IMR-90 (cell line): ENCODE measurements at regions not wholly inside any gene's neighbourhood (a gene's known extent, or its start where the extent isn't known, plus 50 kb on each side); places are given as distances from the start of the nearest gene placed in this dataset.

Experiments used
- ATAC-seq: fragments of 200-7000 bp; cut with Tn5 transposase; 2 replicates; pipeline ENCODE4 v1.9.1; 2020; ENCODE audit warnings: low read depth, mild to moderate bottlenecking, moderate library complexity
- BruUV-seq: library from RNA; stranded (reverse); fragments of 400-500 nt; replicated peaks from 2 replicates; lab custom pipeline; 2021; lab: Mats Ljungman, UMichigan
- CTCF ChIA-PET: fragments of 300-600 bp; formaldehyde crosslinking; extraction: SDS; loops from one replicate; lab custom pipeline; 2021; ENCODE audit warnings: antibody characterized with exemption; lab: Yijun Ruan, JAX
- POLR2A ChIA-PET: fragments of 300-600 bp; sonication (Branson Sonifier 250); formaldehyde crosslinking; loops from one replicate; lab custom pipeline; 2022; ENCODE audit warnings: antibody characterized with exemption; ENCODE audit not compliant: unreplicated experiment; lab: Charles Lee
- DNase-seq: peaks from one replicate; pipeline ENCODE4 v3.0.0; 2013
- H2AFZ ChIP-seq: replicated peaks from 2 replicates; pipeline ENCODE3; 2013; ENCODE audit warnings: low read length, mild to moderate bottlenecking; ENCODE audit not compliant: poor library complexity
- H2AK5ac ChIP-seq: 2 replicates; pipeline ENCODE4 v1.6.1; 2013; ENCODE audit warnings: low read depth, low read length, inconsistent platforms
- H2AK9ac ChIP-seq: replicated peaks from 2 replicates; pipeline ENCODE3; 2013; ENCODE audit warnings: mild to moderate bottlenecking, low read depth, low read length, moderate library complexity; ENCODE audit not compliant: poor library complexity
- H2BK120ac ChIP-seq: 2 replicates; pipeline ENCODE4 v1.6.1; 2013; ENCODE audit warnings: low read depth, low read length, inconsistent platforms
- H2BK15ac ChIP-seq: 3 replicates; pipeline ENCODE4 v1.6.1; 2013; ENCODE audit warnings: low read depth, low read length, inconsistent platforms
- H2BK20ac ChIP-seq: 2 replicates; pipeline ENCODE4 v1.6.1; 2013; ENCODE audit warnings: low read depth, mild to moderate bottlenecking, inconsistent platforms, low read length, moderate library complexity
- H2BK5ac ChIP-seq: 2 replicates; pipeline ENCODE4 v1.6.1; 2013; ENCODE audit warnings: mild to moderate bottlenecking, low read depth, low read length, inconsistent platforms; ENCODE audit not compliant: poor library complexity, severe bottlenecking
- H3K14ac ChIP-seq: replicated peaks from 2 replicates; pipeline ENCODE4 v1.6.1; 2013; ENCODE audit warnings: low read depth, low read length, inconsistent platforms
- H3K18ac ChIP-seq: 2 replicates; pipeline ENCODE4 v1.6.1; 2013; ENCODE audit warnings: low read depth, low read length, control low read depth
- H3K23ac ChIP-seq: 2 replicates; pipeline ENCODE4 v1.6.1; 2013; ENCODE audit warnings: low read depth, low read length, inconsistent platforms
- H3K27ac ChIP-seq: 2 replicates; pipeline ENCODE4 v1.5.1; 2013; ENCODE audit warnings: mild to moderate bottlenecking, control low read depth, low read length; ENCODE audit not compliant: insufficient read depth
- H3K27me3 ChIP-seq: 2 replicates; pipeline ENCODE4 v1.6.1; 2013; ENCODE audit warnings: low read length; ENCODE audit not compliant: control insufficient read depth, insufficient read depth
- H3K36me3 ChIP-seq: 2 replicates; pipeline ENCODE4 v1.6.1; 2013; ENCODE audit warnings: low read length, mixed read lengths; ENCODE audit not compliant: control insufficient read depth, insufficient read depth
- H3K4ac ChIP-seq: 2 replicates; pipeline ENCODE4 v1.6.1; 2013; ENCODE audit warnings: low read depth, low read length, inconsistent platforms
- H3K4me1 ChIP-seq: 2 replicates; pipeline ENCODE4 v1.6.1; 2013; ENCODE audit warnings: low read length, mixed read lengths; ENCODE audit not compliant: control insufficient read depth, insufficient read depth
- H3K4me2 ChIP-seq: 2 replicates; pipeline ENCODE4 v1.6.1; 2013; ENCODE audit warnings: low read depth, mild to moderate bottlenecking, control low read depth, low read length, moderate library complexity
- H3K4me3 ChIP-seq: 2 replicates; pipeline ENCODE4 v1.5.1; 2013; ENCODE audit warnings: low read depth, mild to moderate bottlenecking, control low read depth, low read length, moderate library complexity; ENCODE audit not compliant: insufficient read depth
- H3K56ac ChIP-seq: 2 replicates; pipeline ENCODE4 v1.6.1; 2013; ENCODE audit warnings: low read length, inconsistent platforms; ENCODE audit not compliant: insufficient read depth; ENCODE audit errors: extremely low read depth
- H3K79me1 ChIP-seq, 2 experiments: 2 replicates each; pipeline ENCODE4 v1.6.1; 2013; ENCODE audit warnings: low read length in 2 of 2, inconsistent platforms in 1 of 2, low read depth in 1 of 2
- H3K9ac ChIP-seq: 2 replicates; pipeline ENCODE4 v1.6.1; 2013; ENCODE audit warnings: low read depth, low read length, control low read depth
- H3K9me1 ChIP-seq: 2 replicates; pipeline ENCODE4 v1.6.1; 2013; ENCODE audit warnings: low read length, inconsistent platforms; ENCODE audit not compliant: insufficient read depth
- H3K9me3 ChIP-seq: 2 replicates; pipeline ENCODE4 v1.6.1; 2013; ENCODE audit warnings: low read length; ENCODE audit not compliant: control insufficient read depth, insufficient read depth
- H4K20me1 ChIP-seq: 2 replicates; pipeline ENCODE4 v1.6.1; 2013; ENCODE audit warnings: low read length, inconsistent platforms; ENCODE audit not compliant: insufficient read depth
- H4K5ac ChIP-seq: 2 replicates; pipeline ENCODE4 v1.6.1; 2013; ENCODE audit warnings: mild to moderate bottlenecking, low read depth, low read length, control low read depth
- H4K8ac ChIP-seq, 2 experiments: 2 replicates each; pipeline ENCODE4 v1.6.1; 2013; ENCODE audit warnings: low read depth in 2 of 2, low read length in 2 of 2, control low read depth in 1 of 2, inconsistent platforms in 1 of 2
- H4K91ac ChIP-seq: 2 replicates; pipeline ENCODE4 v1.6.1; 2013; ENCODE audit warnings: low read depth, low read length, inconsistent platforms; ENCODE audit not compliant: insufficient read depth
- BHLHE40 ChIP-seq: fragments of 150-350 bp; IDR thresholded peaks from 2 replicates; pipeline ENCODE4 v1.6.1; 2016; ENCODE audit warnings: mild to moderate bottlenecking, low read depth, low read length
- CHD1 ChIP-seq: IDR thresholded peaks from 2 replicates; pipeline ENCODE4 v1.6.1; 2012; ENCODE audit warnings: low read depth, low read length, improper control_type of control experiment
- CTCF ChIP-seq: conservative IDR thresholded peaks from 2 replicates; pipeline ENCODE4 v1.5.1; 2012; ENCODE audit warnings: mild to moderate bottlenecking, low read depth, low read length, improper control_type of control experiment
- ELK1 ChIP-seq: fragments of 150-350 bp; IDR thresholded peaks from 2 replicates; pipeline ENCODE4 v1.6.1; 2016; ENCODE audit warnings: low read depth, mild to moderate bottlenecking, low read length, moderate library complexity, borderline replicate concordance
- FOS ChIP-seq: fragments of 150-350 bp; IDR thresholded peaks from 2 replicates; pipeline ENCODE4 v1.6.1; 2016; ENCODE audit warnings: low read depth, low read length
- MXI1 ChIP-seq: IDR thresholded peaks from 2 replicates; pipeline ENCODE4 v1.6.1; 2012; ENCODE audit warnings: low read depth, mild to moderate bottlenecking, low read length, moderate library complexity, borderline replicate concordance
- NFE2L2 ChIP-seq: fragments of 150-350 bp; IDR thresholded peaks from 2 replicates; pipeline ENCODE4 v1.6.1; 2016; ENCODE audit warnings: low read depth, mild to moderate bottlenecking, low read length
- POLR2A ChIP-seq: IDR thresholded peaks from 2 replicates; pipeline ENCODE4 v1.6.1; 2012; ENCODE audit warnings: mild to moderate bottlenecking, low read depth, low read length
- RCOR1 ChIP-seq: IDR thresholded peaks from 2 replicates; pipeline ENCODE4 v1.6.1; 2012; ENCODE audit warnings: mild to moderate bottlenecking, low read length, improper control_type of control experiment; ENCODE audit not compliant: insufficient replicate concordance
- RFX5 ChIP-seq: IDR thresholded peaks from 2 replicates; pipeline ENCODE4 v1.8.0; 2012; ENCODE audit warnings: low read depth, mild to moderate bottlenecking, low read length, moderate library complexity
- USF2 ChIP-seq: fragments of 150-350 bp; IDR thresholded peaks from 2 replicates; pipeline ENCODE4 v1.6.1; 2017; ENCODE audit warnings: mild to moderate bottlenecking, antibody characterized with exemption, low read length, low read depth
- WGBS, 2 experiments: methylation state at CpG; one replicate each; pipeline versions ENCODE4 v1.1.5 to v1.1.7; 2013; ENCODE audit warnings: missing lambda C conversion rate in 2 of 2; ENCODE audit not compliant: insufficient read length in 1 of 2; ENCODE audit errors: extremely low coverage in 2 of 2; 5-methylcytosine and 5-hydroxymethylcytosine counted together
- dilution Hi-C: fragments of 300-500 bp; cut with HindIII; formaldehyde crosslinking; loops from one replicate; pipeline ENCODE4 v1.14.3; 2018; ENCODE audit warnings: low sequenced_read_pairs; ENCODE audit not compliant: unreplicated experiment
- in situ Hi-C: fragments of 300-500 bp; cut with MboI; formaldehyde crosslinking; loops from 3 replicates; pipeline ENCODE4 v1.14.3; 2019; ENCODE audit warnings: low sequenced_read_pairs, inconsistent platforms, mixed read lengths
- intact Hi-C: fragments of 100-400 bp; cut with micrococcal nuclease; formaldehyde crosslinking; loops from 2 replicates; pipeline ENCODE4 v1.10.0; 2022

- Histone ChIP-seq H3K9me1 (no peaks in the 10 kb centered on the region), H3K36me3 (no peaks in the 10 kb centered on the region), H2BK20ac (no peak overlapping the region), H4K91ac (no peak overlapping the region), H2AK5ac (no peak overlapping the region), H3K4ac (no peak overlapping the region), H3K27me3 (peaks cover 31% of the 10 kb centered on the region), H3K23ac (no peak overlapping the region), H4K8ac (no peak overlapping the region), H2BK15ac (no peak overlapping the region), H2AK9ac (no peak overlapping the region), H3K79me1 (no peaks in the 10 kb centered on the region), H4K5ac (no peak overlapping the region), H3K56ac (no peak overlapping the region), H3K27ac (no peak overlapping the region), H3K4me3 (no peak overlapping the region), H3K9ac (no peak overlapping the region), H2BK120ac (no peak overlapping the region), H3K9me3 (no peaks in the 10 kb centered on the region), H4K20me1 (no peaks in the 10 kb centered on the region), H3K14ac (no peak overlapping the region), H2AFZ (no peak overlapping the region), H3K4me1 (no peaks in the 10 kb centered on the region), H3K18ac (no peak overlapping the region), H3K4me2 (no peak overlapping the region), H2BK5ac (no peak overlapping the region)
- TF ChIP-seq CHD1 (no peak), ELK1 (no peak), NFE2L2 (no peak), FOS (no peak), CTCF (no peak), POLR2A (no peak), BHLHE40 (no peak), RCOR1 (no peak), RFX5 (no peak), MXI1 (no peak), USF2 (no peak)
- no peak for ATAC-seq
- ChIA-PET CTCF (no interaction called here), POLR2A (no interaction called here)
- intact Hi-C loops = loop anchor here (10.0 kb wide), 1 partner anchor 307 kb away; no protein-coding TSS in a partner anchor
- in situ Hi-C loops = loop anchor here (25.0 kb wide), 1 partner anchor 889 kb away; no protein-coding TSS in a partner anchor
- DNase-seq = no peak
- dilution Hi-C loops = no loop called here
- BruUV-seq = no TSS peak
- 87% methylated on average over 6 of the region's 11 CpGs; no CpG with 5 or more reads in 1 of the 2 experiments for WGBS, 2 experiments
Observed at GRCh38 chr6:159101656-159102055, 56.9 kb upstream of the TAGAP start.
